T-cell (primary cell): ENCODE measurements at regions not wholly inside any gene's neighbourhood (a gene's known extent, or its start where the extent isn't known, plus 50 kb on each side); places are given as distances from the start of the nearest gene placed in this dataset.

Experiments
- ATAC-seq, 4 experiments: fragments of 200-7000 bp in 3 of 4; fragments of 150-1000 bp in 1 of 4; cut with Tn5 transposase; replicated peaks in 1 of 4; 1 replicate in 3 of 4; 2 replicates in 1 of 4; pipeline ENCODE4 v1.10.0; 2021; ENCODE audit warnings: moderate library complexity in 3 of 4, mild to moderate bottlenecking in 2 of 4, moderate number of reproducible peaks in 1 of 4
- CTCF ChIA-PET, 2 donors: fragments of 300-600 bp; sonication (Branson Sonifier 250); formaldehyde crosslinking; loops; one replicate each; lab custom pipeline; 2022; ENCODE audit warnings: antibody characterized with exemption in 2 of 2; lab: Charles Lee
- POLR2A ChIA-PET, 2 donors: fragments of 300-600 bp; sonication (Branson Sonifier 250); formaldehyde crosslinking; loops; one replicate each; lab custom pipeline; 2022; ENCODE audit warnings: antibody characterized with exemption in 2 of 2; lab: Charles Lee
- DNase-seq, 35 experiments: peaks; one replicate each; pipeline versions ENCODE4 v3.0.0 to v3.0.0-alpha.2; 2013 to 2023
- H3K27ac ChIP-seq: one replicate; pipeline ENCODE4 v1.5.1; 2013; ENCODE audit warnings: low read length
- H3K27me3 ChIP-seq, 2 experiments: replicated peaks in 1 of 2; 1 replicate in 1 of 2; 2 replicates in 1 of 2; pipeline versions ENCODE4 v1.6.1 to v1.7.0; 2013; ENCODE audit warnings: low read length in 1 of 2, mixed read lengths in 1 of 2; ENCODE audit not compliant: control insufficient read depth in 2 of 2, insufficient read depth in 2 of 2; ENCODE audit errors: extremely low read depth in 1 of 2
- H3K36me3 ChIP-seq, 2 donors: 1 replicate in 1 of 2; 2 replicates in 1 of 2; pipeline versions ENCODE4 v1.6.1 to v1.7.0; 2013; ENCODE audit warnings: low read length in 1 of 2; ENCODE audit not compliant: control insufficient read depth in 2 of 2, insufficient read depth in 1 of 2; ENCODE audit errors: extremely low read depth in 1 of 2
- H3K4me1 ChIP-seq, 2 experiments: 1 replicate in 1 of 2; 2 replicates in 1 of 2; pipeline versions ENCODE4 v1.6.1 to v1.7.0; 2013; ENCODE audit warnings: low read length in 2 of 2, mixed read lengths in 1 of 2; ENCODE audit not compliant: insufficient read depth in 2 of 2, control insufficient read depth in 1 of 2; ENCODE audit errors: extremely low read depth in 1 of 2
- H3K4me3 ChIP-seq, 2 donors: 1 replicate in 1 of 2; 2 replicates in 1 of 2; pipeline versions ENCODE4 v1.5.1 to v1.7.0; 2013; ENCODE audit warnings: mild to moderate bottlenecking in 2 of 2, low read length in 1 of 2, moderate library complexity in 1 of 2; ENCODE audit not compliant: control insufficient read depth in 1 of 2; ENCODE audit errors: extremely low read depth in 1 of 2
- H3K9me3 ChIP-seq: 2 replicates; pipeline ENCODE4 v1.7.0; 2013
- H3K27ac Mint-ChIP-seq, 2 donors: one replicate each; pipeline ENCODE4 v1.8.0; 2020 to 2021; ENCODE audit warnings: mild to moderate bottlenecking in 2 of 2, mixed read lengths in 2 of 2
- H3K27me3 Mint-ChIP-seq, 2 donors: one replicate each; pipeline ENCODE4 v1.8.0; 2021 to 2022; ENCODE audit warnings: mixed read lengths in 2 of 2
- H3K36me3 Mint-ChIP-seq: one replicate; pipeline ENCODE4 v1.8.0; 2021; ENCODE audit warnings: mixed read lengths
- H3K4me1 Mint-ChIP-seq, 3 donors: one replicate each; pipeline ENCODE4 v1.8.0; 2020 to 2022; ENCODE audit warnings: mixed read lengths in 3 of 3, mild to moderate bottlenecking in 1 of 3
- H3K4me3 Mint-ChIP-seq, 3 donors: one replicate each; pipeline ENCODE4 v1.8.0; 2020 to 2022; ENCODE audit warnings: mild to moderate bottlenecking in 3 of 3, mixed read lengths in 3 of 3, moderate library complexity in 3 of 3
- H3K9me3 Mint-ChIP-seq, 3 donors: one replicate each; pipeline ENCODE4 v1.8.0; 2020 to 2022; ENCODE audit warnings: mixed read lengths in 3 of 3
- WGBS: methylation state at CpG from one replicate; pipeline ENCODE4 v1.1.5; 2013; ENCODE audit warnings: missing lambda C conversion rate; ENCODE audit not compliant: insufficient coverage; 5-methylcytosine and 5-hydroxymethylcytosine counted together

GRCh38 chr20:5402903-5403531 is 86.3 kb upstream of the PROKR2 start:
- CTCF ChIA-PET: no interaction called here
- no peak overlapping the region for H3K4me3 Mint-ChIP-seq
- peaks cover 23 to 32% of the 10 kb centered on the region in 2 donors for H3K27me3 Mint-ChIP-seq
- no peaks in the 10 kb centered on the region for H3K36me3 Mint-ChIP-seq
- ATAC-seq (no peak), DNase-seq (peak in 1 of 35 experiments; percentile 14)
- Histone ChIP-seq H3K4me3 (no peak overlapping the region), H3K36me3 (no peaks in the 10 kb centered on the region), H3K27ac (no peak overlapping the region), H3K4me1 (no peaks in the 10 kb centered on the region), H3K9me3 (no peaks in the 10 kb centered on the region), H3K27me3 (peaks cover 0 to 5% of the 10 kb centered on the region in 2 experiments)
- H3K4me1 Mint-ChIP-seq: no peaks in the 10 kb centered on the region
- peaks cover 12 to 22% (median 15%) of the 10 kb centered on the region in 3 donors for H3K9me3 Mint-ChIP-seq
- H3K27ac Mint-ChIP-seq: no peak overlapping the region
- POLR2A ChIA-PET: no interaction called here
- WGBS: no CpG with 5 or more reads among the region's 3 CpGs

- CTCF ChIA-PET: interaction anchor here in 1 of 2 donors (0.6 kb wide), 1 partner anchor 46 kb away, joined by 6 read pairs; no protein-coding TSS in a partner anchor
- WGBS: no CpG with 5 or more reads among the region's 2 CpGs
Observed at GRCh38 chr20:5401277-5401875, 84.6 kb upstream of the PROKR2 start.

GRCh38 chr20:5400164-5400762 is 83.5 kb upstream of the PROKR2 start:
- WGBS: 50% methylated on average over 1 of the region's 1 CpG
- ATAC-seq (no peak), DNase-seq (no peak)
- Histone ChIP-seq H3K27me3 (peaks cover 0 to 5% of the 10 kb centered on the region in 2 experiments), H3K9me3 (no peaks in the 10 kb centered on the region), H3K4me3 (no peak overlapping the region), H3K36me3 (no peaks in the 10 kb centered on the region), H3K4me1 (no peaks in the 10 kb centered on the region), H3K27ac (no peak overlapping the region)
- peaks cover 11 to 16% (median 12%) of the 10 kb centered on the region in 3 donors for H3K9me3 Mint-ChIP-seq
- CTCF ChIA-PET: no interaction called here
- POLR2A ChIA-PET: no interaction called here
- H3K36me3 Mint-ChIP-seq: no peaks in the 10 kb centered on the region
- H3K4me3 Mint-ChIP-seq: no peak overlapping the region
- H3K27ac Mint-ChIP-seq: no peak overlapping the region
- no peaks in the 10 kb centered on the region for H3K4me1 Mint-ChIP-seq
- peaks cover 11 to 23% of the 10 kb centered on the region in 2 donors for H3K27me3 Mint-ChIP-seq

More at GRCh38 chr20:5401277-5401875, 84.6 kb upstream of the PROKR2 start:
- Histone ChIP-seq H3K27me3 (peaks cover 0 to 5% of the 10 kb centered on the region in 2 experiments), H3K9me3 (no peaks in the 10 kb centered on the region), H3K4me3 (no peak overlapping the region), H3K4me1 (no peaks in the 10 kb centered on the region), H3K27ac (no peak overlapping the region), H3K36me3 (no peaks in the 10 kb centered on the region)
- Mint-ChIP-seq H3K4me3 (no peak overlapping the region), H3K36me3 (no peaks in the 10 kb centered on the region), H3K9me3 (peaks cover 12 to 22% (median 15%) of the 10 kb centered on the region in 3 donors), H3K4me1 (no peaks in the 10 kb centered on the region), H3K27ac (no peak overlapping the region), H3K27me3 (peaks cover 16 to 26% of the 10 kb centered on the region in 2 donors)
- DNase-seq: no peak
- POLR2A ChIA-PET: no interaction called here
- no peak for ATAC-seq

DNA sequence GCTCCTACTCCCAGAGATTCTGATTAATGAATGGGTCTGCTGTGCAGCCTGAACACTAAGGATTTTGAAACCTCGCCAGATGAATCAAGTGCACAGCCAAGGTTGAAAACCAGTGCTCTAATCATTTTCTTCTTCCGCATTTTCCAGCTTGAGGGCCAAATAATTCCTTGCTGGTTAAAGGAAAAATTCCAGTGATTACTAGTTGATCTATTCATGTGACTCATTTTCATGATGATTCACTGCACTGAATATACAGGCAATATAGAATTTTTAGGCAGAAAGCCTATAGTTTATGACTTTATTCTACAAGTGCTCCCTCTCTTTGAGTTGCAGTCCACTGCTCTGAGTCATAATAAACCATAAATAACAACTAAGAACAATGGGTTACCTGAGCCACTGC is 80.6 kb upstream of the PROKR2 start:
- H3K4me3 Mint-ChIP-seq: no peak overlapping the region
- H3K36me3 Mint-ChIP-seq: no peaks in the 10 kb centered on the region
- Histone ChIP-seq H3K4me3 (no peak overlapping the region), H3K9me3 (no peaks in the 10 kb centered on the region), H3K27ac (no peak overlapping the region), H3K27me3 (no peaks in the 10 kb centered on the region), H3K4me1 (no peaks in the 10 kb centered on the region), H3K36me3 (no peaks in the 10 kb centered on the region)
- DNase-seq (no peak), ATAC-seq (no peak)
- peaks cover 25% of the 10 kb centered on the region in 2 donors for H3K27me3 Mint-ChIP-seq
- peaks cover 0 to 4% (median 2%) of the 10 kb centered on the region in 3 donors for H3K9me3 Mint-ChIP-seq
- H3K4me1 Mint-ChIP-seq: no peaks in the 10 kb centered on the region
- ChIA-PET CTCF (no interaction called here), POLR2A (no interaction called here)
- no peak overlapping the region for H3K27ac Mint-ChIP-seq
- 80% methylated on average over 1 of the region's 2 CpGs for WGBS

DNA sequence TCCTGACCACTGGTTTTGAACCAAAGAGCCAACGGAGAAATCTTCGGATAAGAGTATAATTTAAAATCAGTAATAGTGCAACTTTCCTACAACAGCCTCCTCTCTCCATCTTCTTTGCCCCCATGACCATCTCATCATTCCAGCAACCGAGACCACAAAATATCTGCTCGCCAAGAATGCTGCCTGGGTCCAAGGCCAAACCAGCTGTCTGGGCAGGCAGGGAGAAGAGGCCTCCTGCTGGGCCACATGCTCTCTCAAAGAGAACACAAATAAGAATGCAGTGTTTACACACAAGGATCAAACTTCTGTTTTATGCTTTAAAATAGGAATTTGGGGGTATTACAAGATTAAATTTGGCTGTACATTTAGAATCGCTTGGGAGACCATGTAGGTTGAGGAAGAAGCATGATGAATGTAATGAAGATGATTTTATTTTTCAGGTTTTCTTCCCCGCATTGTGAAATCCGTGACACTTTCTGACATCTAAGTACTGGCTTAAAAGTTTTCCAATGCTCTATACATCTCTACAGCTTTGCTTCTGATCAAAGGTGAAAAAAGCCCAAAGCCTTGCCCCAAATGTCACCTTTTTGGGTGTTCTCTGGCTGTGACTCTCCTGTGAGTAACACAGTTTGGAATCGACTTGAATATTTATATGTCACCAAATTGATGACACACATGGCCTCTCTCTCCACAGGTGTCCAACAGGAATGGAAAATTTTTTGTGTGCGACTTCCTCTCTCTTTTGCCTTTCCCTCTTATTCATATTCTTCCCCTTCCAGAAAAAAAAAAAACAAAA is 79.4 kb upstream of the PROKR2 start:
- Mint-ChIP-seq H3K27me3 (peaks cover 21 to 23% of the 10 kb centered on the region in 2 donors), H3K27ac (no peak overlapping the region), H3K4me1 (no peaks in the 10 kb centered on the region), H3K9me3 (peaks cover 0 to 2% (median 1%) of the 10 kb centered on the region in 3 donors), H3K4me3 (no peak overlapping the region), H3K36me3 (no peaks in the 10 kb centered on the region)
- Histone ChIP-seq H3K4me3 (no peak overlapping the region), H3K4me1 (no peaks in the 10 kb centered on the region), H3K9me3 (no peaks in the 10 kb centered on the region), H3K36me3 (no peaks in the 10 kb centered on the region), H3K27ac (no peak overlapping the region), H3K27me3 (no peaks in the 10 kb centered on the region)
- CTCF ChIA-PET: interaction anchor here in 1 of 2 donors (0.6 kb wide), 1 partner anchor 310 kb away, joined by 4 read pairs; no protein-coding TSS in a partner anchor
- POLR2A ChIA-PET: no interaction called here
- DNase-seq (no peak), ATAC-seq (no peak)
- 75% methylated on average over 3 of the region's 9 CpGs for WGBS

- no peak overlapping the region for H3K27ac ChIP-seq
- ChIA-PET CTCF (no interaction called here), POLR2A (no interaction called here)
- Mint-ChIP-seq H3K36me3 (no peaks in the 10 kb centered on the region), H3K9me3 (no peaks in the 10 kb centered on the region), H3K4me1 (no peaks in the 10 kb centered on the region), H3K27me3 (peaks cover 21 to 23% of the 10 kb centered on the region in 2 donors), H3K4me3 (no peak overlapping the region), H3K27ac (no peak overlapping the region)
- H3K4me3 ChIP-seq: no peak overlapping the region
- H3K27me3 ChIP-seq: no peaks in the 10 kb centered on the region
- no peaks in the 10 kb centered on the region for H3K4me1 ChIP-seq
- no peak for ATAC-seq
- H3K36me3 ChIP-seq: no peaks in the 10 kb centered on the region
- no peak for DNase-seq
- 50% methylated on average over 1 of the region's 3 CpGs for WGBS
- no peaks in the 10 kb centered on the region for H3K9me3 ChIP-seq
Observed at GRCh38 chr20:5393218-5393870, 76.6 kb upstream of the PROKR2 start.
